Neural progenitor cell (in vitro differentiated cells): ENCODE measurements at regions not wholly inside any gene's neighbourhood (a gene's known extent, or its start where the extent isn't known, plus 50 kb on each side); places are given as distances from the start of the nearest gene placed in this dataset.

Experiments used
- CTCF ChIP-seq: fragments of 200-600 bp; sonication (generic); IDR thresholded peaks from 2 replicates; pipeline ENCODE4 v1.5.1; 2017; ENCODE audit warnings: antibody characterized with exemption, mild to moderate bottlenecking
- EZH2 ChIP-seq: fragments of 200-600 bp; sonication (generic); IDR thresholded peaks from 2 replicates; pipeline ENCODE4 v1.6.1; 2017; ENCODE audit warnings: antibody characterized with exemption, mild to moderate bottlenecking, moderate library complexity

GRCh38 chrX:4936315-4936714 is 1222.9 kb upstream of the PRKX start:
- TF ChIP-seq CTCF, result no peak
- no peak for TF ChIP-seq EZH2
